ENCODE measurements at regions not wholly inside any gene's neighbourhood (a gene's known extent, or its start where the extent isn't known, plus 50 kb on each side); places are given as distances from the start of the nearest gene placed in this dataset.

DNA sequence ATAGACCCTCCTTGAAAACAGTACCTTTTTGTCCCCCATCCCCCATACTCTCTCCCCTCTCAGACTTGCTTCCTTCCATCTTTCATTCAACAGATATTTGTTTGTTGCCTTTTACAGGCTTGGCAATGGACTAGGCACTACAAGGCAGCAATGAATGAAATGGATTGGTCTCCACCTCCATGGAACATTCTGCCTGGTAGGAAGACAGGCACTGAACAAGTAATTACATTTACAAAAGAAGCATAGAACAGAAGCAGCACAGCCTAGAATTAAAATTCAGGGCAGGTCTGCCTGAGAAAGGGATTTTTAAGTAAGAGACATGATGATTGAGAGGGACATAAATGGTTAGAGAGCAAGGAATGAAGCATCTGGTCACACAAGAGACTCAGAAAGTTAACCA lies 346.1 kb downstream of the GRXCR1 start:
- TF ChIP-seq CTCF (IDR thresholded peaks at IDR 0.05; ENCODE audit: low read length), result no peak
- TF ChIP-seq EZH2phosphoT487 (IDR thresholded peaks at IDR 0.05; ENCODE audit: low read length), result no peak
- no peak for TF ChIP-seq EZH2 (optimal IDR thresholded peaks at IDR 0.05; ENCODE audit: low read depth, low read length)
- Histone ChIP-seq H3K36me3 (replicated peaks; ENCODE audit: insufficient read depth, low read length) (no peaks in the 10 kb centered on the region), H3K4me3 (ENCODE audit: low read length) (no peak overlapping the region), H3K9me2 (replicated peaks; ENCODE audit: insufficient read depth, low read length) (no peaks in the 10 kb centered on the region), H3K27me3 (replicated peaks; ENCODE audit: insufficient read depth, low read length) (no peaks in the 10 kb centered on the region), H3K79me2 (ENCODE audit: low read length) (no peaks in the 10 kb centered on the region), H3K4me1 (ENCODE audit: low read length) (no peaks in the 10 kb centered on the region), H2AFZ (ENCODE audit: low read length) (no peak overlapping the region), H3F3A (ENCODE audit: insufficient read depth, low read length) (no peaks in the 10 kb centered on the region), H3K4me2 (ENCODE audit: low read depth, low read length) (no peak overlapping the region), H3K9me3 (replicated peaks; ENCODE audit: insufficient read depth, low read length) (no peaks in the 10 kb centered on the region), H3K9ac (ENCODE audit: low read length) (no peak overlapping the region), H4K20me1 (ENCODE audit: insufficient read depth, low read length) (no peaks in the 10 kb centered on the region), H3K27ac (ENCODE audit: low read length) (no peak overlapping the region)
- no peak for DNase-seq

- Histone ChIP-seq H3K36me3 (replicated peaks; ENCODE audit: insufficient read depth, low read length) (no peaks in the 10 kb centered on the region), H3K27ac (ENCODE audit: low read length) (no peak overlapping the region), H3K27me3 (replicated peaks; ENCODE audit: insufficient read depth, low read length) (no peaks in the 10 kb centered on the region), H3K4me3 (ENCODE audit: low read length) (no peak overlapping the region), H2AFZ (ENCODE audit: low read length) (no peak overlapping the region), H3K4me2 (ENCODE audit: low read depth, low read length) (no peak overlapping the region), H3F3A (ENCODE audit: insufficient read depth, low read length) (no peaks in the 10 kb centered on the region), H3K79me2 (ENCODE audit: low read length) (no peaks in the 10 kb centered on the region), H4K20me1 (ENCODE audit: insufficient read depth, low read length) (no peaks in the 10 kb centered on the region), H3K9me2 (replicated peaks; ENCODE audit: insufficient read depth, low read length) (no peaks in the 10 kb centered on the region), H3K9me3 (replicated peaks; ENCODE audit: insufficient read depth, low read length) (no peaks in the 10 kb centered on the region), H3K4me1 (ENCODE audit: low read length) (peaks cover 11% of the 10 kb centered on the region; the same call in 1 of the 2 replicates), H3K9ac (ENCODE audit: low read length) (no peak overlapping the region)
- no peak for DNase-seq
- TF ChIP-seq EZH2 (optimal IDR thresholded peaks at IDR 0.05; ENCODE audit: low read depth, low read length) (no peak), EZH2phosphoT487 (IDR thresholded peaks at IDR 0.05; ENCODE audit: low read length) (no peak), CTCF (IDR thresholded peaks at IDR 0.05; ENCODE audit: low read length) (no peak)
Measured at GRCh38 chr4:43241104-43241503, 348.6 kb downstream of the GRXCR1 start.

- Histone ChIP-seq H3K27ac (ENCODE audit: low read length) (no peak overlapping the region), H3K4me1 (ENCODE audit: low read length) (peaks cover 11% of the 10 kb centered on the region; the same call in 1 of the 2 replicates), H2AFZ (ENCODE audit: low read length) (no peak overlapping the region), H3K36me3 (replicated peaks; ENCODE audit: insufficient read depth, low read length) (no peaks in the 10 kb centered on the region), H3K4me3 (ENCODE audit: low read length) (no peak overlapping the region), H3F3A (ENCODE audit: insufficient read depth, low read length) (no peaks in the 10 kb centered on the region), H3K9me2 (replicated peaks; ENCODE audit: insufficient read depth, low read length) (no peaks in the 10 kb centered on the region), H3K4me2 (ENCODE audit: low read depth, low read length) (no peak overlapping the region), H3K27me3 (replicated peaks; ENCODE audit: insufficient read depth, low read length) (no peaks in the 10 kb centered on the region), H4K20me1 (ENCODE audit: insufficient read depth, low read length) (no peaks in the 10 kb centered on the region), H3K9me3 (replicated peaks; ENCODE audit: insufficient read depth, low read length) (no peaks in the 10 kb centered on the region), H3K79me2 (ENCODE audit: low read length) (no peaks in the 10 kb centered on the region), H3K9ac (ENCODE audit: low read length) (no peak overlapping the region)
- TF ChIP-seq EZH2phosphoT487 (IDR thresholded peaks at IDR 0.05; ENCODE audit: low read length), result no peak
- TF ChIP-seq EZH2 (optimal IDR thresholded peaks at IDR 0.05; ENCODE audit: low read depth, low read length), result no peak
- TF ChIP-seq CTCF (IDR thresholded peaks at IDR 0.05; ENCODE audit: low read length), result no peak
- no peak for DNase-seq
Measured at GRCh38 chr4:43242606-43243005, 350.1 kb downstream of the GRXCR1 start.

Measured in MM.1S (cell line).